Uterus (tissue), 3 donors: ENCODE measurements at regions not wholly inside any gene's neighbourhood (a gene's known extent, or its start where the extent isn't known, plus 50 kb on each side); places are given as distances from the start of the nearest gene placed in this dataset.

ENCODE experiments used
- DNase-seq, 2 donors: peaks; one replicate each; pipeline ENCODE4 v3.0.0-alpha.2; 2019 to 2020
- H3K27ac ChIP-seq, 2 donors: fragments of 200-600 bp; sonication (generic); 1 replicate in 1 of 2; 2 replicates in 1 of 2; pipeline ENCODE4 v1.5.1; 2016 to 2018
- H3K27me3 ChIP-seq, 2 donors: fragments of 200-600 bp; sonication (generic); one replicate each; pipeline ENCODE4 v1.5.1; 2018 to 2019; ENCODE audit warnings: control low read depth in 1 of 2
- H3K36me3 ChIP-seq, 2 donors: fragments of 200-600 bp; sonication (generic); one replicate each; pipeline ENCODE4 v1.5.1; 2019; ENCODE audit warnings: control low read depth in 1 of 2
- H3K4me1 ChIP-seq, 2 donors: fragments of 200-600 bp; sonication (generic); one replicate each; pipeline ENCODE4 v1.5.1; 2018 to 2019; ENCODE audit warnings: control low read depth in 1 of 2
- H3K4me3 ChIP-seq, 2 donors: fragments of 200-600 bp; sonication (generic); 1 replicate in 1 of 2; 2 replicates in 1 of 2; pipeline ENCODE4 v1.5.1; 2018 to 2019; ENCODE audit warnings: mild to moderate bottlenecking in 1 of 2
- H3K9me3 ChIP-seq, 2 donors: fragments of 200-600 bp; sonication (generic); one replicate each; pipeline ENCODE4 v1.5.1; 2019; ENCODE audit warnings: control low read depth in 1 of 2
- POLR2A ChIP-seq, 2 donors: fragments of 450-650 bp; IDR thresholded peaks; one replicate each; pipeline ENCODE4 v1.6.1; 2016; ENCODE audit warnings: antibody characterized with exemption in 2 of 2, mild to moderate bottlenecking in 1 of 2, moderate library complexity in 1 of 2
- intact Hi-C: fragments of 100-400 bp; cut with DNase I; formaldehyde crosslinking; loops from one replicate; pipeline ENCODE4 v1.15.1; 2023; ENCODE audit warnings: low total_unique reads
- TF ChIP-seq, protein P1 (sequence below), 4 experiments: fragments of 200-600 bp in 2 of 4; fragments of 450-650 bp in 2 of 4; sonication (generic) in 2 of 4; IDR thresholded peaks; one replicate each; pipeline ENCODE4 v1.5.1; 2016 to 2019; ENCODE audit warnings: antibody characterized with exemption in 4 of 4, mild to moderate bottlenecking in 2 of 4, moderate library complexity in 1 of 4
- donor health status: DM: yes; HTN: yes; CAD: no.

DNA sequence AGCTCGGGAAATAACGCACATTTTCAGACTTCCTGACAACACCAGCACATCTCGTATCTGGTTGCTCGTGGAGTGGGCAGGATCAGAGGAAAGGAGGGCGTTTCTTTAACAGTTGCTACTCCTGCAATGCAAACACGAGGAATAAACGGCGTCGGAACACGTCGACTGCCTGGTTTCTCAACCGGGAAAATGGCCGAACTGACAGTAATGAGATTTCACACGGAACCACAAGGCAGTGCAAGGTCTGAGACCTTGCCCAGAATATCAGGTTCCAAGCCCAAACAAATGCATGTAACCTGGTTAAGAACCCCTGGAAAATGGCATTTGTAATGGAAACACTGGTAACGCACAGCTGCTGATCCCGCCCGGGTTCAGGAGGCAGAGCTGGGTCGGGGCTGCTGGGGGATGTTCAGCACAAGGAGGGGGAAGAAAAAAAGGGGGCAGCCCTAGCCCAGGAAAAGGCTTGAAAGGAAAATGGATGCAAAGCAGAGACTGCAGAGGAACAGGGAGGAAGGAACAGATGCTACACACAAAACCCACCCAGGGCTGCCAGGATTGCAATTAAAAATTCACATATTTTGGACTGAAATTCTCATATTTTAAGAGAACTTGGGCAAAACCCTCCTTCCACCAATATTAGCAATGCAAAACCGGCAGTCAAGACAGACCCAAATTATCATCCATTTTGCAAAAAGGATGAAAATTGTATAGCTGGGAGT lies 61.6 kb upstream of the KLHL29 start:
- no peaks in the 10 kb centered on the region for H3K9me3 ChIP-seq
- H3K36me3 ChIP-seq = no peaks in the 10 kb centered on the region
- H3K4me3 ChIP-seq = no peak overlapping the region
- peak in 1 of 2 donors; percentile 22 for DNase-seq
- intact Hi-C loops = no loop called here
- H3K27me3 ChIP-seq = no peaks in the 10 kb centered on the region
- peaks cover 0 to 5% of the 10 kb centered on the region in 2 donors for H3K4me1 ChIP-seq
- TF ChIP-seq POLR2A (IDR thresholded peaks at IDR 0.05) = no peak
- TF ChIP-seq, protein P1, sequence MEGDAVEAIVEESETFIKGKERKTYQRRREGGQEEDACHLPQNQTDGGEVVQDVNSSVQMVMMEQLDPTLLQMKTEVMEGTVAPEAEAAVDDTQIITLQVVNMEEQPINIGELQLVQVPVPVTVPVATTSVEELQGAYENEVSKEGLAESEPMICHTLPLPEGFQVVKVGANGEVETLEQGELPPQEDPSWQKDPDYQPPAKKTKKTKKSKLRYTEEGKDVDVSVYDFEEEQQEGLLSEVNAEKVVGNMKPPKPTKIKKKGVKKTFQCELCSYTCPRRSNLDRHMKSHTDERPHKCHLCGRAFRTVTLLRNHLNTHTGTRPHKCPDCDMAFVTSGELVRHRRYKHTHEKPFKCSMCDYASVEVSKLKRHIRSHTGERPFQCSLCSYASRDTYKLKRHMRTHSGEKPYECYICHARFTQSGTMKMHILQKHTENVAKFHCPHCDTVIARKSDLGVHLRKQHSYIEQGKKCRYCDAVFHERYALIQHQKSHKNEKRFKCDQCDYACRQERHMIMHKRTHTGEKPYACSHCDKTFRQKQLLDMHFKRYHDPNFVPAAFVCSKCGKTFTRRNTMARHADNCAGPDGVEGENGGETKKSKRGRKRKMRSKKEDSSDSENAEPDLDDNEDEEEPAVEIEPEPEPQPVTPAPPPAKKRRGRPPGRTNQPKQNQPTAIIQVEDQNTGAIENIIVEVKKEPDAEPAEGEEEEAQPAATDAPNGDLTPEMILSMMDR (IDR thresholded peaks at IDR 0.05) = no peak
- peak overlapping the region; percentile 25 to 31 for H3K27ac ChIP-seq

DNA sequence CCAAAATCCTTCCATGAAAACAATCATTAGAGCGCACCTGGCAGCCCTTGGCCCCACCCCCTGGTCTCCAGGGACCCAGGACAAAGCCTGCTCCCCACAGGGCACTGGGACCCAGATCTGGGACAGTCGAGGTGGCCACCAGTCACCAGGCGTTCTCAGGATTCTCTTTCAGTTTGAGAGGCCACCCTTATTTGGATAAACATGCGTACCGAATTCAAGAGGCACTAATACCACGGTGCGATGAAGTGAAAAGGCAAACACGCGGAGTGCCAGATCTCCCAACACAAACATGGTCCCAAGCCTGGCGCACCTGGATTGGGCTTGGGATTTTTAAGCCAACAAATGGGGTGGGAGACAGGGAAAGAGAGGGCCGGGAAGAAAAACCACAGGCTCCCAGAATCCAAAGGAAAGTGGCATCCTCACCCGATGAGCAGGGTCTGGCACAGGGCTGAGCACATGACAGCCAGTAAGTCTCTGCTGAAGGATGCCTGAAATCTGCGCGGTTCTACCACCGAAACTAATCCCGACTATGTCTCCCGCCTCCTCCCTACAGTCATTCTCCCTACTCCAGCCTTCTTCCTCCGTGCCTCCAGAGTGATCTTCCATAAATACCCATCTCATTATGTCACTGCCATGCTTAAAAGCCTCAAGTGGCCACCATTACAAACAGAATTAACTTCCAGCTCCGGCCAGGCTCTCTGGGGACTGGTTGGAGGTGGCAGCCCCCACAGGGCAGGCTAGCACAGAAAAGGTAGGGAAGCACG lies 60.9 kb upstream of the KLHL29 start:
- Histone ChIP-seq H3K4me1 (peaks cover 0 to 5% of the 10 kb centered on the region in 2 donors), H3K9me3 (no peaks in the 10 kb centered on the region), H3K36me3 (no peaks in the 10 kb centered on the region), H3K4me3 (no peak overlapping the region), H3K27me3 (no peaks in the 10 kb centered on the region), H3K27ac (no peak overlapping the region)
- intact Hi-C loops = no loop called here
- TF ChIP-seq POLR2A (IDR thresholded peaks at IDR 0.05) = no peak
- TF ChIP-seq, protein P1 (IDR thresholded peaks at IDR 0.05) = no peak
- DNase-seq = no peak

DNA sequence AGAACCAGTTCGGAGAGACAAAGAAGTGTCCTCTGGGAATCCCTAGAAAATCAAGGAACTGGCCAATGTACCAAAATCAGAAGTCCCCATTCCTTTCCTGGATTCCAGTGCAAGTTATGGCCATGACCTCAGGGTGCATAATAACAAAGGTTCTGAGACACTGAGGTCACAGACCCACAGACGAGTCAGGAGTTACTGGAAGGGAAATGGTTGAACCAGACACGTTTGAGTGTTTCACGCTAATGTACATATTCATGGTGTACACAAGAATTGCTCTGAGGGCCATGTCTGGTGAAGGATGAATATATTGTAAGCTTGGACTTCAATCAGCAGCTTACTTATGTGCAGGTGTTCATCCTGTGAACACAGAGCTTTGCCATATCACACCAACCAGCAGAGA lies 58.6 kb upstream of the KLHL29 start:
- TF ChIP-seq POLR2A (IDR thresholded peaks at IDR 0.05) = no peak
- TF ChIP-seq, protein P1 (IDR thresholded peaks at IDR 0.05) = no peak
- Histone ChIP-seq H3K27ac (no peak overlapping the region), H3K27me3 (no peaks in the 10 kb centered on the region), H3K36me3 (no peaks in the 10 kb centered on the region), H3K4me1 (peaks cover 0 to 5% of the 10 kb centered on the region in 2 donors), H3K4me3 (no peak overlapping the region), H3K9me3 (no peaks in the 10 kb centered on the region)
- no peak for DNase-seq
- intact Hi-C loops = no loop called here

DNA sequence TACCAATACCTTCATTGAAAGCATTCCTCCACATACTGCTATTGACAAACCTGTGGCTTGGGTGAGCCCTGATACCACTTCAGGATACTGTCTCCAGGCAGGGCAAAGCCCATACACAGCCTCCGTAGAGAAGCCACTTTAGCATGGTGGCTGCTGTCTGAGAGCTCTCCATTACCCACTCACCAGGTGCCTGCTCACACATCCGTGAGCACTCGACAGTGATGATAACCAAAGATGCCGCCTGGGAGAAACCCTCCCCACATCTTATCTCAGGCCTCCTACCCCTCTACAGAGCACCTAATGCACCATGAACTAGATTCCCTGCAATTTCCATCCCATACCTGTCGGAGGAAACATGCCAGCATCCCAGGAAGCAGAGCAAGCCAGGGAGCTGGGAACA lies 57.6 kb upstream of the KLHL29 start:
- DNase-seq = no peak
- Histone ChIP-seq H3K27me3 (no peaks in the 10 kb centered on the region), H3K4me3 (no peak overlapping the region), H3K9me3 (no peaks in the 10 kb centered on the region), H3K4me1 (peaks cover 0 to 5% of the 10 kb centered on the region in 2 donors), H3K27ac (no peak overlapping the region), H3K36me3 (no peaks in the 10 kb centered on the region)
- TF ChIP-seq, protein P1 (IDR thresholded peaks at IDR 0.05) = no peak
- no peak for TF ChIP-seq POLR2A (IDR thresholded peaks at IDR 0.05)
- intact Hi-C loops = no loop called here

DNA sequence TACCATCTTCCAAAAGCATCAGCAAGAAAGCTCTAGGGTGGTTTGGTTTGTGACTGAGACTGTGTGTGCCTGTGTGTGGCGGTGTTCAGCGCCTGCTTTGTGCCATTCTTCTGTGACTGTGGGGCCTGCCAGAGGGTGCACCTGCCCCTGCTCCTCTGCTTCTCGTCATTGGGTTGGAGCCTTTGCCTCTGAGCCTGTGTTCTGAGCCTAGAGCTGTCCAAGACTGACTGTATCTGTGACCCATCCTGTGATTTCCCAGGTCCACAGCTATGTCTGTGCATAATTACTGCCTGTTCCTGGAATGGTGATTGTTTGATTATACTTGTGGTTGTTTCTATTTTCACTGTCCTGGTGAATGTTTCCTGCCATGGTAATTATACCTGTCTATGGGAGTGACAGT lies 57.1 kb upstream of the KLHL29 start:
- H3K9me3 ChIP-seq = no peaks in the 10 kb centered on the region
- no peak for DNase-seq
- H3K4me3 ChIP-seq = no peak overlapping the region
- no peaks in the 10 kb centered on the region for H3K27me3 ChIP-seq
- intact Hi-C loops = no loop called here
- TF ChIP-seq, protein P1 (IDR thresholded peaks at IDR 0.05) = no peak
- TF ChIP-seq POLR2A (IDR thresholded peaks at IDR 0.05) = no peak
- H3K4me1 ChIP-seq = peaks cover 0 to 5% of the 10 kb centered on the region in 2 donors
- H3K27ac ChIP-seq = no peak overlapping the region
- no peaks in the 10 kb centered on the region for H3K36me3 ChIP-seq
